Activated CD4-positive, alpha-beta memory T cell treated with anti-CD3 and anti-CD28 coated beads for 36 hours (primary cell): ENCODE measurements at regions not wholly inside any gene's neighbourhood (a gene's known extent, or its start where the extent isn't known, plus 50 kb on each side); places are given as distances from the start of the nearest gene placed in this dataset.

Experiments used
- CTCF ChIA-PET: fragments of 350-600 bp; sonication (Branson Sonifier 250); formaldehyde crosslinking; loops from one replicate; lab custom pipeline; 2021; ENCODE audit warnings: antibody characterized with exemption, inconsistent platforms; lab: Charles Lee
- POLR2A ChIA-PET: fragments of 350-600 bp; sonication (Branson Sonifier 250); formaldehyde crosslinking; loops from one replicate; lab custom pipeline; 2021; ENCODE audit warnings: antibody characterized with exemption; lab: Charles Lee
- DNase-seq: peaks from one replicate; pipeline ENCODE4 v3.0.0-alpha.2; 2020
- H3K27ac Mint-ChIP-seq: one replicate; pipeline ENCODE4 v1.8.0; 2021; ENCODE audit warnings: mixed read lengths
- H3K27me3 Mint-ChIP-seq: one replicate; pipeline ENCODE4 v1.8.0; 2021; ENCODE audit warnings: mixed read lengths
- H3K36me3 Mint-ChIP-seq: one replicate; pipeline ENCODE4 v1.8.0; 2021; ENCODE audit warnings: mixed read lengths
- H3K4me1 Mint-ChIP-seq: one replicate; pipeline ENCODE4 v1.8.0; 2021; ENCODE audit warnings: low read depth, mixed read lengths
- H3K4me3 Mint-ChIP-seq: one replicate; pipeline ENCODE4 v1.8.0; 2021; ENCODE audit warnings: mild to moderate bottlenecking, mixed read lengths
- H3K9me3 Mint-ChIP-seq: one replicate; pipeline ENCODE4 v1.8.0; 2021; ENCODE audit warnings: mixed read lengths
- intact Hi-C: fragments of 100-400 bp; cut with micrococcal nuclease; formaldehyde crosslinking; loops from one replicate; pipeline ENCODE4 v1.15.1; 2023

- H3K27ac Mint-ChIP-seq: no peak overlapping the region
- POLR2A ChIA-PET: no interaction called here
- H3K27me3 Mint-ChIP-seq: no peaks in the 10 kb centered on the region
- intact Hi-C loops: no loop called here
- H3K4me1 Mint-ChIP-seq: no peaks in the 10 kb centered on the region
- H3K9me3 Mint-ChIP-seq: peaks cover 9% of the 10 kb centered on the region
- CTCF ChIA-PET: no interaction called here
- no peak for DNase-seq
- peaks cover 2% of the 10 kb centered on the region for H3K36me3 Mint-ChIP-seq
- H3K4me3 Mint-ChIP-seq: no peak overlapping the region
Measured at GRCh38 chr2:43090317-43090716, 136.1 kb downstream of the ZFP36L2 start.

- DNase-seq: no peak
- intact Hi-C loops: no loop called here
- Mint-ChIP-seq H3K4me3 (no peak overlapping the region), H3K36me3 (peaks cover 2% of the 10 kb centered on the region), H3K27me3 (no peaks in the 10 kb centered on the region), H3K4me1 (no peaks in the 10 kb centered on the region), H3K9me3 (peaks cover 9% of the 10 kb centered on the region), H3K27ac (no peak overlapping the region)
- POLR2A ChIA-PET: no interaction called here
- CTCF ChIA-PET: interaction anchor here (1.4 kb wide), 1 partner anchor 9 kb away, joined by 3 read pairs; no protein-coding TSS in a partner anchor
Measured at GRCh38 chr2:43088143-43089073, 138.0 kb downstream of the ZFP36L2 start.

- POLR2A ChIA-PET: no interaction called here
- Mint-ChIP-seq H3K27me3 (no peaks in the 10 kb centered on the region), H3K36me3 (peaks cover 2% of the 10 kb centered on the region), H3K27ac (no peak overlapping the region), H3K4me3 (no peak overlapping the region), H3K9me3 (peaks cover 9% of the 10 kb centered on the region), H3K4me1 (no peaks in the 10 kb centered on the region)
- DNase-seq: no peak
- intact Hi-C loops: no loop called here
- CTCF ChIA-PET: no interaction called here
Measured at GRCh38 chr2:43087413-43087812, 139.0 kb downstream of the ZFP36L2 start.

- CTCF ChIA-PET: no interaction called here
Measured at GRCh38 chr2:43086451-43087221, 139.8 kb downstream of the ZFP36L2 start.

GRCh38 chr2:43085929-43086328, 140.5 kb downstream of the ZFP36L2 start:
- ChIA-PET POLR2A (no interaction called here), CTCF (no interaction called here)

More at GRCh38 chr2:43086451-43087221, 139.8 kb downstream of the ZFP36L2 start:
- Mint-ChIP-seq H3K36me3 (peaks cover 2% of the 10 kb centered on the region), H3K4me1 (no peaks in the 10 kb centered on the region), H3K27me3 (no peaks in the 10 kb centered on the region), H3K9me3 (peaks cover 9% of the 10 kb centered on the region), H3K4me3 (no peak overlapping the region), H3K27ac (no peak overlapping the region)
- intact Hi-C loops: no loop called here
- DNase-seq: no peak
- POLR2A ChIA-PET: no interaction called here

GRCh38 chr2:43085505-43085904, 140.9 kb downstream of the ZFP36L2 start:
- no peak overlapping the region for H3K4me3 Mint-ChIP-seq
- no peaks in the 10 kb centered on the region for H3K27me3 Mint-ChIP-seq
- no peak for DNase-seq
- H3K27ac Mint-ChIP-seq: no peak overlapping the region
- ChIA-PET CTCF (no interaction called here), POLR2A (no interaction called here)
- H3K36me3 Mint-ChIP-seq: peaks cover 2% of the 10 kb centered on the region
- intact Hi-C loops: no loop called here
- H3K9me3 Mint-ChIP-seq: peaks cover 3% of the 10 kb centered on the region
- H3K4me1 Mint-ChIP-seq: no peaks in the 10 kb centered on the region

More at GRCh38 chr2:43085929-43086328, 140.5 kb downstream of the ZFP36L2 start:
- Mint-ChIP-seq H3K27me3 (no peaks in the 10 kb centered on the region), H3K4me3 (no peak overlapping the region), H3K36me3 (peaks cover 2% of the 10 kb centered on the region), H3K27ac (no peak overlapping the region), H3K9me3 (peaks cover 7% of the 10 kb centered on the region), H3K4me1 (no peaks in the 10 kb centered on the region)
- no peak for DNase-seq
- intact Hi-C loops: no loop called here

GRCh38 chr2:43084699-43085091, 141.7 kb downstream of the ZFP36L2 start:
- Mint-ChIP-seq H3K27ac (no peak overlapping the region), H3K27me3 (no peaks in the 10 kb centered on the region), H3K9me3 (no peaks in the 10 kb centered on the region), H3K4me1 (peaks cover 3% of the 10 kb centered on the region), H3K36me3 (peaks cover under 1% of the 10 kb centered on the region), H3K4me3 (no peak overlapping the region)
- ChIA-PET CTCF (no interaction called here), POLR2A (no interaction called here)
- DNase-seq: no peak
- intact Hi-C loops: no loop called here

GRCh38 chr2:43083710-43084698, 142.4 kb downstream of the ZFP36L2 start:
- Mint-ChIP-seq H3K27ac (no peak overlapping the region), H3K4me1 (peaks cover 3% of the 10 kb centered on the region), H3K27me3 (no peaks in the 10 kb centered on the region), H3K4me3 (no peak overlapping the region), H3K36me3 (no peaks in the 10 kb centered on the region), H3K9me3 (no peaks in the 10 kb centered on the region)
- DNase-seq: no peak
- ChIA-PET CTCF (no interaction called here), POLR2A (no interaction called here)
- intact Hi-C loops: no loop called here

GRCh38 chr2:43082903-43083677, 143.3 kb downstream of the ZFP36L2 start:
- Mint-ChIP-seq H3K27me3 (no peaks in the 10 kb centered on the region), H3K36me3 (no peaks in the 10 kb centered on the region), H3K4me3 (no peak overlapping the region), H3K4me1 (peaks cover 3% of the 10 kb centered on the region), H3K9me3 (no peaks in the 10 kb centered on the region), H3K27ac (no peak overlapping the region)
- ChIA-PET POLR2A (no interaction called here), CTCF (no interaction called here)
- no peak for DNase-seq
- intact Hi-C loops: no loop called here

- no peak overlapping the region for H3K27ac Mint-ChIP-seq
- ChIA-PET POLR2A (no interaction called here), CTCF (no interaction called here)
- no peak overlapping the region for H3K4me3 Mint-ChIP-seq
- no peak for DNase-seq
- no peaks in the 10 kb centered on the region for H3K27me3 Mint-ChIP-seq
- no peaks in the 10 kb centered on the region for H3K36me3 Mint-ChIP-seq
- intact Hi-C loops: no loop called here
- H3K4me1 Mint-ChIP-seq: peaks cover 3% of the 10 kb centered on the region
- H3K9me3 Mint-ChIP-seq: no peaks in the 10 kb centered on the region
Measured at GRCh38 chr2:43082111-43082894, 144.1 kb downstream of the ZFP36L2 start.
